ENCODE measurements at regions not wholly inside any gene's neighbourhood (a gene's known extent, or its start where the extent isn't known, plus 50 kb on each side); places are given as distances from the start of the nearest gene placed in this dataset.

GRCh38 chr11:15893080-15893492 lies 463.3 kb downstream of the SOX6 start:
- TF ChIP-seq CTCF (IDR thresholded peaks at IDR 0.05): no peak
- peak; percentile 70 for DNase-seq
- H3K9me3 Mint-ChIP-seq: no peaks in the 10 kb centered on the region; the same call in 1 of the 2 replicates
- H3K4me3 Mint-ChIP-seq: no peak overlapping the region
- no peaks in the 10 kb centered on the region for H3K36me3 Mint-ChIP-seq (ENCODE audit: low read depth)
- peaks cover 4% of the 10 kb centered on the region for H3K27me3 Mint-ChIP-seq (ENCODE audit: insufficient read depth)
- no peak overlapping the region for H3K27ac Mint-ChIP-seq
- H3K4me1 Mint-ChIP-seq (ENCODE audit: low read depth): peaks cover 25% of the 10 kb centered on the region; the same call in 1 of the 2 replicates

GRCh38 chr11:15896026-15896425 lies 460.3 kb downstream of the SOX6 start:
- Mint-ChIP-seq H3K36me3 (ENCODE audit: low read depth) (no peaks in the 10 kb centered on the region), H3K27me3 (ENCODE audit: insufficient read depth) (peaks cover 4% of the 10 kb centered on the region), H3K4me3 (no peak overlapping the region), H3K9me3 (no peaks in the 10 kb centered on the region; the same call in 1 of the 2 replicates), H3K27ac (no peak overlapping the region), H3K4me1 (ENCODE audit: low read depth) (peaks cover 19% of the 10 kb centered on the region; the same call in 1 of the 2 replicates)
- DNase-seq: no peak
- TF ChIP-seq CTCF (IDR thresholded peaks at IDR 0.05): no peak

GRCh38 chr11:15896530-15896929 lies 459.8 kb downstream of the SOX6 start:
- H3K36me3 Mint-ChIP-seq (ENCODE audit: low read depth): no peaks in the 10 kb centered on the region
- no peak for TF ChIP-seq CTCF (IDR thresholded peaks at IDR 0.05)
- peaks cover 4% of the 10 kb centered on the region for H3K27me3 Mint-ChIP-seq (ENCODE audit: insufficient read depth)
- H3K9me3 Mint-ChIP-seq: no peaks in the 10 kb centered on the region; the same call in 1 of the 2 replicates
- no peak for DNase-seq
- no peak overlapping the region for H3K27ac Mint-ChIP-seq
- peaks cover 19% of the 10 kb centered on the region; the same call in 1 of the 2 replicates for H3K4me1 Mint-ChIP-seq (ENCODE audit: low read depth)
- no peak overlapping the region for H3K4me3 Mint-ChIP-seq

- Mint-ChIP-seq H3K36me3 (ENCODE audit: low read depth) (no peaks in the 10 kb centered on the region), H3K9me3 (no peaks in the 10 kb centered on the region; the same call in 1 of the 2 replicates), H3K4me3 (no peak overlapping the region), H3K4me1 (ENCODE audit: low read depth) (peaks cover 18% of the 10 kb centered on the region; the same call in 1 of the 2 replicates), H3K27me3 (ENCODE audit: insufficient read depth) (peaks cover 4% of the 10 kb centered on the region), H3K27ac (no peak overlapping the region)
- TF ChIP-seq CTCF (IDR thresholded peaks at IDR 0.05): no peak
- peak; percentile 56 for DNase-seq
Measured at GRCh38 chr11:15897211-15897960, 459.0 kb downstream of the SOX6 start.

GRCh38 chr11:15901054-15901453 lies 455.3 kb downstream of the SOX6 start:
- no peak for DNase-seq
- no peak for TF ChIP-seq CTCF (IDR thresholded peaks at IDR 0.05)
- no peaks in the 10 kb centered on the region; the same call in 1 of the 2 replicates for H3K9me3 Mint-ChIP-seq
- no peak overlapping the region for H3K27ac Mint-ChIP-seq
- H3K4me3 Mint-ChIP-seq: no peak overlapping the region
- H3K4me1 Mint-ChIP-seq (ENCODE audit: low read depth): peaks cover 6% of the 10 kb centered on the region; the same call in 1 of the 2 replicates
- H3K36me3 Mint-ChIP-seq (ENCODE audit: low read depth): no peaks in the 10 kb centered on the region
- peaks cover 8% of the 10 kb centered on the region for H3K27me3 Mint-ChIP-seq (ENCODE audit: insufficient read depth)

Data from HFFc6 (cell line).